ENCODE measurements at regions not wholly inside any gene's neighbourhood (a gene's known extent, or its start where the extent isn't known, plus 50 kb on each side); places are given as distances from the start of the nearest gene placed in this dataset.
"Not testable (repeated sequence)": the region's sequence is repeated elsewhere in the genome, so short reads cannot be mapped to it uniquely, and the experiment has no call there.

DNA sequence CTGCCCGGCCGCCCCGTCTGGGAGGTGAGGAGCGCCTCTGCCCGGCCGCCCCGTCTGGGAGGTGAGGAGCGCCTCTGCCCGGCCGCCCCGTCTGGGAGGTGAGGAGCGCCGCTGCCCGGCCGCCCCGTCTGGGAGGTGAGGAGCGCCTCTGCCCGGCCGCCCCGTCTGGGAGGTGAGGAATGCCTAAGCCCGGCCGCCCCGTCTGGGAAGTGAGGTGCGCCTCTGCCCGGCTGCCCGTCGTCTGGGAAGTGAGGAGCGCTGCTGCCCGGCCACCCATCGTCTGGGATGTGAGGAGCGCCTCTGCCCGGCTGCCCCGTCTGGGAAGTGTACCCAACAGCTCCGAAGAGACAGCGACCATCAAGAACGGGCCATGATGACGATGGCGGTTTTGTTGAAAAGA is 136.6 kb upstream of the PROKR2 start:
- not testable (repeated sequence) for DNase-seq (ENCODE audit: low read depth)

DNA sequence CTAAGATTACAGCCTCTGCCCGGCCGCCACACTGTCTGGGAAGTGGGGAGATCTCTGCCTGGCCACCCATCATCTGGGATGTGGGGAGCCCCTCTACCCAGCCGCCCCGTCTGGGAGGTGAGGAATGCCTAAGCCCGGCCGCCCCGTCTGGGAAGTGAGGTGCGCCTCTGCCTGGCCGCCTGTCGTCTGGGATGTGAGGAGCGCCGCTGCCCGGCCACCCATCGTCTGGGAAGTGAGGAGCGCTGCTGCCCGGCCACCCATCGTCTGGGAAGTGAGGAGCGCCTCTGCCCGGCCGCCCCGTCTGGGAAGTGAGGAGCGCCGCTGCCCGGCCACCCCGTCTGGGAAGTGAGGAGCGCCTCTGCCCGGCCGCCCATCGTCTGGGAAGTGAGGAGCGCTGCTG is 135.9 kb upstream of the PROKR2 start:
- DNase-seq (ENCODE audit: low read depth), result not testable (repeated sequence)

DNA sequence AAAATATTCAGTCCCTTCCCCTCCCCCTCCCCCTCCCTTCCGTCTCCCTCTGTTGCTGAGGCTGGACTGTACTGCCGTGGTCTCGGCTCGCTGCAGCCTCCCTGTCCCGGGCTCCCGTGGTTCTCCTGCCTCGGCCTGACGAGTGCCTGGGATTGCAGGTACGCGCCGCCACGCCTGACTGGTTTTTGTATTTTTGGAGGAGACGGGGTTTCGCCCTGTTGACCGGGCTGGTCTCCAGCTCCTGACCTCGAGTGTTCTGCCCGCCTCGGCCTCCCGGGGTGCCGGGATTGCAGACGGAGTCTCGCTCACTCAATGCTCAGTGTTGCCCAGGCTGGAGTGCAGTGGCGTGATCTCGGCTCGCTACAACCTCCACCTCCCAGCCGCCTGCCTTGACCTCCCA is 135.5 kb upstream of the PROKR2 start:
- DNase-seq (ENCODE audit: low read depth), result not testable (repeated sequence)

DNA sequence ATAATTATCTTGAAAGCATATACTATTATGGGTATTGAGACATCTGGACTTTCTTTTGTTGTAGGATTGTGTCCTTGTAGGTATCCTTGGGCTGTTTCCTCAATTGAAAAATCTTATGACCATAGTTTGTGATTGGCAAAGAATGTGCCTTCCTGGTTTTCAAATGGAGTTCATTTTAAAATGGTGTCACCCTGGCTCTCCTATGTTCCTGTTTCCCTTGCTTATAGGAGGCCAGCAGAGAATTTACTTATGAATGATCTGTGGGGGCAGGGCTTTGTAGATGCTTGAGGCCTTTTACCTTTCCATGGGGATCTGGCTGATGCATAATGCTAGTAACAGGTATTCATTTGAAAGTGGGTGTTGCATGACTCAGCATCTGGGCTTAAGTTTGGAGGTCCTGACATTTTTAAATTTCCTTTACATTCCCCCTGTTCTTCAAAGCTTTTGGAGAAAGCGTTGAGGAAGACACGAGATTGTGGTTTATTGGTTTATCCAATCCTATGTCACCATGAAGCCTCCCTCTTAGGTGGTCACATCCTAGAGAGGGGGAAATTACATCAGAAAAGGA is 135.0 kb upstream of the PROKR2 start:
- DNase-seq (ENCODE audit: low read depth), result no peak

DNA sequence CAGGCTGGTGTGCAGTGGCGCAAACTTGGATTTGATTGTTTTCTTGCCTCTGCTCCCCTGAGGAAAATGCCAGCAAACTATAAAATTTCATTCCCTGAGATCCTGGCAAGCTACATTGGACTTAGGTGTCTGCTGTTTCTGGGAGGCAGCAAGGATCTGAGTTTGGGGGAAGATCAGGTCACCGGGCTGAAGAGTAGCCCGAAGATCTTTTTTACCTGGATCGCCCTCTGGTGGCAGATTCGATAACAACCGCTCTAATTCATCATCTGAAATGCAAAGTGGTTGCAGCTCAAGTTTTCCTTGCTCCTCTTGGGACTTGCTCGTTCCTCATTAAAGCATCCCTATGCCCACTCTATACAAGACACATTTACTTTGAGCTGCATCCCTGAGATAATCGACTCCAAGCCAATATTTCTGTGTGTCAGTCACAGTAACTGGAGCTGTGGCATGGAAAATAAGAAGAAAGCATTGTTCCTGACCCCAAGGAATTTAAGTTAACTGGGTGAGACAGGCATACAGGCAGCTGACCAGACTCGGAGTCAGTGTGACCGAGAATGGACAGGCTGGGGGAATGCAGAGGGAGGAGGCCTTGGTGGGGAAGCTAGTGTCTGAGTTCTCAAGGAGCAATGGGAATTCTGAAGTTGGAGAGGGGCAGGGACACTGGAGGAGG is 131.8 kb upstream of the PROKR2 start:
- DNase-seq (ENCODE audit: low read depth), result peak; percentile 3

DNA sequence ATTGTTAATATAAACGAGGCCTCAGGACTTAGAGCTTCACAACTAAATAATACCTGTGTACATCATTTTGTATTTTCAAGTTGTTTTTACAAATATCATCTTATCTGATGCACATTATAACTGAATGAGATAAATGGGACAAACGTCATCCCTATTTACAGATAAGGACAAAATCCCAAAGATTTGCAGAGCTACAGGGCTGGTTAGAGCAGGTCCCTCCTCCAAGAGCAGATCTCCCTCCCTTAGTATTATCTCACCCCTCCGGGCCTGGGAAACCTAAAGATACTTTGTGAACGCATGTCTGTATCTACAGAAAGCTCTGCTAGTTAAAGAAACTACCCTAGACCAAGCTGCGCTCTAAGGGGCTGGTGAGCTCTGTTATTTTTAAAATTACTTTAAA is 130.4 kb upstream of the PROKR2 start:
- DNase-seq (ENCODE audit: low read depth), result no peak

DNA sequence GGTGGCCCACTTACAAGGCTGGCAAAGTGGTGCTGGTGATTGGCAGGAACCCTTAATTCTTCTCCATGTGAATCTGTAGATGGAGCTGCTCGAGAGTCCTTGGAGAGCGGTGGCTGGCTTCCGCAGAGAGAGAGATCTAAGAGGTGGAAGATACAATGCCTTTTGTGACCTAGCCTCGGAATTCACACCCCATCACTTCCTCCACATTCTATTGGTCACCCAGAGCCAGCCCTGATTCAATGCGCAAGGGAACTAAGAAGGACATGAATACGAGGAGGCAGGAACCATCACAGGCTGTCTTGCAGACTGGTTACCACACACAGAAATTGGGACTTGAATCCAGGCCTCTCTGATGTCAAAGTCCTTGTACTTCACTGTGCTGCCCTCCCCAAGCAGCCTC is 128.9 kb upstream of the PROKR2 start:
- no peak for DNase-seq (ENCODE audit: low read depth)

DNA sequence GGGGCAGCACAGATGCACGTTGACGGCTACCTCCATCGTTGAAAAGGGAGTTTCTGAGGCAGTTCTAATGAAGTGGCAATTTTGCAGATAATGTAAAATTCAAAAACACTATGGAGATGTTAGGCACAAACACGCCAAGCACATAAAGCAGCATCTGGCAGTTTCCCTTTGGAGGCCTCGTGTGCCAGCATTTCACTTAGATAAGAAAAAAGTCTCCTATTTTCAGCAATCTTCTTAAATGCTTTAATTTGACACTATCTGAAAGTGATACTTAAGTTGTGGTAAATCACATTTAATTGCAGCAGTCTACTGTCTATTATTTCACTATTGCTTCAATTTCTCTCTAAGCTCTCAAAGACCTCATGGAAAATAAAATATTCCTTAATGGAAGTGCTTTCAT is 125.3 kb upstream of the PROKR2 start:
- DNase-seq (ENCODE audit: low read depth), result no peak

DNA sequence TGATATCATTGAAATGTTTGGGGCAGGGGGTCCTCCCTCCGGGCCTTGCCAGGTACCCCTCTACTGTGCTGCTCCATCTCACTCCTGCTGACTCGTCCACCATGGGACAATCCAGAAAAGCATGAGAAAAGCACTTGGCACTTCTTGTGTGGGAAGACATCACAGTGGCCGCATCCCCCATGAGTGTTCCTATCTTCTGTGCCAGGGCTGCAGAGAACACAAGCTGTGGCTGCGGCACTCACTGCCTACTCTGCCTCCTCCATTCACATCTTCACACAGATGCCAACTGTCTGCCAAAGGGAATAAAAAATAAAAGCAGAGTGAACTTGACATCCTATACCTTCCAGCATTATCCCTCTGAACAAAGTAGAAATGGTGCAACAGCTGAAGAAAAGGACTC is 117.4 kb upstream of the PROKR2 start:
- DNase-seq (ENCODE audit: low read depth), result no peak

DNA sequence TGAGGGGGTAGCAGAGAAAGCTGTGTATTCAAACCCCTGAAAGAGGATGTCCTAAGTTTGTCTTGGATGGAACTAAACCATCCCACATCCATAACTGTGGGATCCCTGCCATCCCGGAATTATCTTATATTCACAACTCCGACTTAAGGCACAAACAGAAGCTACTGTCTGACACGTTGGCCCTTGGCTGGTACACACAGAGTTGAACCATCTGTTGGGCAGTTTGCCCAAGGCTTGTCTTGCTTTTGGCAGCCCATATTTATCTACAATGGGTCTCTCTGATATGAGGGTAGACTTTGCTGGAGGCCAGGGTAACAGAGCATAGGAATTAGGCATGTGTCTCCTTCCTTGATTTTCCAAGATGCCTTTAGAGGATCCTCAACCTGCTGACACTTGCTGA is 116.6 kb upstream of the PROKR2 start:
- no peak for DNase-seq (ENCODE audit: low read depth)

DNA sequence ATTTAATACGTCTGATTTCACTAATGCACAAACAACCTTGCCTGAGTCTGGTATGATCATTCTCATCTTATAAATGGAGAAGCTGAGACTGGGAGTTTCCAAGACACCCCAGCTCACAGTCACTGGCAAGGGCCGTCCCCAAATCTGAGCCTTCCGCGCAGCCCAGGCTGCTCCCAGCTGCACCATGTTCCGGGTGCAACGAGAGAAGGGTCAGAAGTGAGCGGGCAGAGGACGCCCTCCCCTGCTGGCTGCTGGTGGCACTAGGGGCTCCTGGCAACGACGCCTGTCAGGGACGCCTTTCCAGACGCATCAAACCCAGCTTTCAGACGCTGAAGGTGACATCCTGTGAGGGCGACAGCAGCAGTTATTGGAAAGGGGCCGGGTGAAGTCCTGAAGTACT is 115.3 kb upstream of the PROKR2 start:
- no peak for DNase-seq (ENCODE audit: low read depth)

DNA sequence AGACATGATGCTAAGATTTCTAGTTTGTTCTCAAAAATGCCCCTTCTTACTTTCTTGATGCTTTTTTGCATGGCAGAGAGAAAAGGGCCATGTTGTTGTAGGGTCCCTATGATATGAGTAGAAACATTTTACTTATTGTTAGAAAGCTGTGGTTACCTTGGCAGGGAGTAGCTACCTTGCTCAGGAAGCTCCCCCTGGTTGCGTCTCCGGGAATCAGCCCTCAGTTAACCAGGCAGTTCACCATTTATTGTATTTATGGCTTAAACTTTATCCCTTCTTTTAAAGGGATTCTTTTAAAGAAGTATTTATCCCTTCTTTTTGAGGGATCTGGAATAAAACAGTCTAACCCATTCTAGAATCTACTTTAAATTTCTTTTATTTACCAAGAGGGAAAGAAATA is 113.9 kb upstream of the PROKR2 start:
- no peak for DNase-seq (ENCODE audit: low read depth)

DNA sequence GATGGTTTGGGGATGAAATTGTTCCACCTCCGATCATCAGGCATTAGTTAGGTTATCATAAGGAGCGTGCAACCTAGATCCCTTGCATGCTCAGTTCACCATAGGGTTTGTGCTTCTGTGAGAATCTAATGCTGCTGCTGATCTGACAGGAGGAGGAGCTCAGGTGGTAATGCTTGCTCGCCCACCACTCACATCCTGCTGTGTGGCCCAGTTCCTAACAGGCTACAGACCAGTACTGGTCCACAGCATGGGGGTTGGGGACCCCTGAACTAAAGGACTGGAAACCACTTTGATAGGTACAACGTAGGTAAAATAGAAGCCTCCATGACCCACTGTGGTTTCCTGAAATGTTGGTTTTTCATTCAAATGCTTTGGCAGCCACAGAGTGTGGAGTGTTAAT is 109.3 kb upstream of the PROKR2 start:
- DNase-seq (ENCODE audit: low read depth), result no peak

DNA sequence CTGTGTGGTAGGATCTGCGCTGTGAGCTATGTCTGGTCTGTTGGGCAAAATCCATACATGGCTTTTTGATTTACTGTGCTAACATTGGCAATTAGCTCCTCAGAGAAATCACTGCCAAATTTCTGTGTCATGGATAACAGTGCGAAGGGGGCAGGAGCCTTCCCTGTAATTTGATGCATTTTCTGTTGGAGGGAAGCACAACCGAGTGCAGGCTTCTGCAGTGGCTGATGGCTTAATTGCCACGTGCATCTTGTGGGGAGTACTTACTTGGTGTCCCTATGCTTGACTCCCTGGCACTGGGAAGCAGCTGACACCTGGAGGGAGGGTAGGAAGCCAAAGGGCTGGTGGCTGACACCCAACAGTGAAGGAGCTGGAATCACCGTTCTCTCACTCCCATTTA is 99.3 kb upstream of the PROKR2 start:
- no peak for DNase-seq (ENCODE audit: low read depth)

DNA sequence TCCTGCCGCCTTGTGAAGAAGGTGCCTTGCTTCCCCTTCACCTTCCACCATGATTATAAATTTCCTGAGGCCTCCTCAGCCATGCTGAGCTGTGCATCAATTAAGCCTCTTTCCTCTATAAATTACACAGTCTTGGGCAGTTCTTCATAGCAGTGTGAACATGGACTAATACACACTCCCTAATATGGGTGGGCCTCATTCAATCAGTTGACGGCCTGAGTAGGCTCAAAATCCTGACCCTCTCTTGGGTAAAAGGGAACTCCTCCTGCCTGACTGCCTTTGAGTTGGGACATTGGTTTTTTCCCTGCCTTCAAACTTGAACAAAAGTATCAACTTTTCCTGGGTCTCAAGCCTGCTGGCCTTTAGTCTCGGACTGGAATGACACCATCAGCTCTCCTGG is 96.6 kb upstream of the PROKR2 start:
- DNase-seq (ENCODE audit: low read depth), result no peak

DNA sequence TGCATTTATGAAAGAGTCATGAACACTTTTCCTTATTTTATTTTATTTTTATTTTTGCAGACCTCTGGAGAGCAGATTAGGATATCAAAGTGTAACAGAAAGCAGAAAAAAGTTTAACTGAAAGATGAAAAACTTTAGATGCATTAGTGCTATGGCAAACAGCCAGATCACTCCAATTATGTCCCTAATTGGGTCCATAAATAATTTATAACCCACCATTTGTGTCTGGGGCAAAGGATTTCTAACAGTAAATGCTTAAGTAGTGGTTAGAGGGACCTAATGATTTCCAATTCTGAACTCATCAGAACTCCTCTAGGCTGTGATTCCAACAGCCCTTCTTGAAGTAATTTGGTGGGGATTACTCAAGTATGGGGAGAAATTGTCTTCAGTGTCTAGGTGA is 93.7 kb upstream of the PROKR2 start:
- no peak for DNase-seq (ENCODE audit: low read depth)

DNA sequence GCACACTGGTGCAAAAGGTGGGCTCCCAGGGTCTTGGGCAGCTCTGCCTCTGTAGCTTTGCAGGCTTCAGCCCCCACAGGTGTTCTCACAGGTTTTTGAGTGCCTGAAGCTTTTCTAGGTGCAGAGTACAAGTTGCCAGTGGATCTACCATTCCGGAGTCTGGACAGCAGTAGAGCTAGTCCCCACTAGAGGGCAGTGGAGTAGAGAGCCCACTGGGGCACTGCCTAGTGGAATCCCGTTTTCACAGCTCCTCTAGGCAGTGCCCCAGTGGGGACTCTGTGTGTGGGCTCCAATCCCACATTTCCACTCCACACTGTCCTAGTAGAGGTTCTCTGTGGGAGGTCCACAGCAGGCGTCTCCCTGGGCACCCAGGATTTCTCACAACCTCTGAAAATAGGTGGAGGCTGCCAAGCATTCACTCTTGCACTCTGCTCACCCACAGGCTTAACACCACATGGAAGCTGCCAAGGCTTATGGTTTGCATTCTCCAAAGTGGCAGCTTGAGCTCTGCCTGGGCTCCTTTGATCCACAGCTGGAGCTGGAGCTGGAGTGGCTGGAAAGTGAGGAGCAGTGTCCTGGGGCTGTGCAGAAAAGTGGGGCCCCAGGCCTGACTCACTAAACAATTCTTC is 86.3 kb upstream of the PROKR2 start:
- no peak for DNase-seq (ENCODE audit: low read depth)

DNA sequence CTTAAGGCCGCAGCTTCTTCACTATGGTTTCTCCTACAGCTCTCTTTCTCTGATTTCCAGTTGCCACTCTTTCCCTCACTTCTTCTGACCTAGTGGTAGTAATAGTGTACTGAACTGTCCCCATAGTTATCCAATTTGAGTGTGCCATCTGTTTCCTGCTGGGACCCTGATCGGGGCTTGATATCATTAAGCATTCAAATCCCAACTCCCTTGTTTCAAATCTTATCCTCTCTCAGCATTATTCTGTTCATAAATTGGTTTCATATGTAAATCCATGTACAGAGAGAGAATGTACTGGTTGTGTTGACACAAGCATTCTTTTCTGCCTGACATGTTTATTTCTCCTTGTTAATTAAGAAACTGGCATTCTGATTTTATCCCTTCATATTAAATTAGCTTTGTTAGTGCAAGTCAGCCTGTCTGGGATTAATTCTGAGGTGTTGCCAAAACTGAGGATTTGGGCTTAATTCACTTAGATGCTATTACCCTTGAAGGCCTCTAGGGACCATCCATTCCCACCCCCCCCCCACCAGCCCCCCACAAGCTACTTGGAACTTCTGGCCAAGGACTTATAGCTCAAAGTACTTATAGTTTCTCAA is 84.6 kb upstream of the PROKR2 start:
- no peak for DNase-seq (ENCODE audit: low read depth)

DNA sequence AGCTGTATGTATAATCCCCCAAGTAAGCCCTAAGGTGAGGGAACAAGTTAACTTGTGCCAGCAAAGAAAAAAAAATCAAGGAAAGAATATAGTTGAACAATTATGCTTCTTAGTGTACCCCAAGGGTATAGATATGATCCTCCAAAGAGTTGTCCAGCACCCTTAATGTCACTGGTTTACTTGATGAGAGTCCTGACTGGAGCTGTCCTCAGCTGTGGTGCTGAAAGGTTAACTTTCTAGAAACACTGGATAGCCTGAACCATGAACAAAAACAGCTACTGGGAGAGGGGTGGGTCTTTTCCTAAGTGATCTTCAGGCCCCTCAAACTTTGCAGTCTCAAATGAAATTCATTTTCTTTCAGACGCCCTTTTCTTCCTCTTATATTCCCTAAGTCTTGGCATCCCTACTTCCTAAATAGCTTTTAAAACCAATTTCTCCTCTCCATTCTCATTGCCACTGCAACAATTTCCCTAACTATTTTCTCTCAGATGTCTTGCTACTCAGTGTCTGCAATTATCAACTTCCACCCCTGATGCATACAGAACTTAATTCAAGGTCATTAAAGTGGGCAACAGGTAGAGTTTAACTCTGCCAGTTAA is 83.5 kb upstream of the PROKR2 start:
- no peak for DNase-seq (ENCODE audit: low read depth)

DNA sequence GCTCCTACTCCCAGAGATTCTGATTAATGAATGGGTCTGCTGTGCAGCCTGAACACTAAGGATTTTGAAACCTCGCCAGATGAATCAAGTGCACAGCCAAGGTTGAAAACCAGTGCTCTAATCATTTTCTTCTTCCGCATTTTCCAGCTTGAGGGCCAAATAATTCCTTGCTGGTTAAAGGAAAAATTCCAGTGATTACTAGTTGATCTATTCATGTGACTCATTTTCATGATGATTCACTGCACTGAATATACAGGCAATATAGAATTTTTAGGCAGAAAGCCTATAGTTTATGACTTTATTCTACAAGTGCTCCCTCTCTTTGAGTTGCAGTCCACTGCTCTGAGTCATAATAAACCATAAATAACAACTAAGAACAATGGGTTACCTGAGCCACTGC is 80.6 kb upstream of the PROKR2 start:
- DNase-seq (ENCODE audit: low read depth), result no peak

DNA sequence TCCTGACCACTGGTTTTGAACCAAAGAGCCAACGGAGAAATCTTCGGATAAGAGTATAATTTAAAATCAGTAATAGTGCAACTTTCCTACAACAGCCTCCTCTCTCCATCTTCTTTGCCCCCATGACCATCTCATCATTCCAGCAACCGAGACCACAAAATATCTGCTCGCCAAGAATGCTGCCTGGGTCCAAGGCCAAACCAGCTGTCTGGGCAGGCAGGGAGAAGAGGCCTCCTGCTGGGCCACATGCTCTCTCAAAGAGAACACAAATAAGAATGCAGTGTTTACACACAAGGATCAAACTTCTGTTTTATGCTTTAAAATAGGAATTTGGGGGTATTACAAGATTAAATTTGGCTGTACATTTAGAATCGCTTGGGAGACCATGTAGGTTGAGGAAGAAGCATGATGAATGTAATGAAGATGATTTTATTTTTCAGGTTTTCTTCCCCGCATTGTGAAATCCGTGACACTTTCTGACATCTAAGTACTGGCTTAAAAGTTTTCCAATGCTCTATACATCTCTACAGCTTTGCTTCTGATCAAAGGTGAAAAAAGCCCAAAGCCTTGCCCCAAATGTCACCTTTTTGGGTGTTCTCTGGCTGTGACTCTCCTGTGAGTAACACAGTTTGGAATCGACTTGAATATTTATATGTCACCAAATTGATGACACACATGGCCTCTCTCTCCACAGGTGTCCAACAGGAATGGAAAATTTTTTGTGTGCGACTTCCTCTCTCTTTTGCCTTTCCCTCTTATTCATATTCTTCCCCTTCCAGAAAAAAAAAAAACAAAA is 79.4 kb upstream of the PROKR2 start:
- no peak for DNase-seq (ENCODE audit: low read depth)

DNA sequence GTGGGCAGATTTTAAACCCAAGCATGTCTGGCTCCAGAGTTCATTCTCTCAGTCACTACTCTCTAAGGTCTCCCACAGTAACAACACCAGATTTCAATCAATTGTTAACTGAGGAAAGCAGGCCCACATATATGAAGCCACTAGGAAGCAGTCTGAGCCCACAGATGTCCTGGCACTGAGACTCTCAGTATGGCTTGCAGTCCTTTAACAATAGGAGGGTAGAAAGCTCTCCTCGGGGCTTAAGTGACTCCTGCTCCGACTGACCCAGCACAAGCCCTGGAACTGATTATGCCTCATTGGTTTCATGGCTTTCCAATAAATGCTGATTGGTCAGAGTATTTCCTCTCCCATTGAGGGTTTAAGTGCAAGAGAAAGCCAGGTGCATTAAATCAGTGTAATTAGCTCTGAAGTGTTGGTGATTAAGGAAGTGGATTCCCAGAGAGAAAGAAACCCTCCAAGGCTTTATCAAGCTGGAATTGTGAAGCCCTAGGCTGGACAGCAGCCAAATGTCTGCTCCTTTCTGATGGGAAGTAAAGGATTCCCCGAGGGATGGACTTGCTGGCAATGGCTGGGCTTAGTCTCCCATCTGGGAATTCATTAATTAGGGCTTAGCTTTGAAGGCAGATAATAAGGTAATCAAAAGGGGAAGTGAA is 76.6 kb upstream of the PROKR2 start:
- no peak for DNase-seq (ENCODE audit: low read depth)
